H1 (cell line): ENCODE measurements at regions not wholly inside any gene's neighbourhood (a gene's known extent, or its start where the extent isn't known, plus 50 kb on each side); places are given as distances from the start of the nearest gene placed in this dataset.

Experiments used
- CTCF ChIA-PET: fragments of 300-600 bp; sonication (Branson Sonifier 250); formaldehyde crosslinking; loops from one replicate; lab custom pipeline; 2021; ENCODE audit not compliant: partially characterized antibody; lab: Charles Lee
- POLR2A ChIA-PET: fragments of 300-600 bp; sonication (Branson Sonifier 250); formaldehyde crosslinking; loops from one replicate; lab custom pipeline; 2021; ENCODE audit warnings: inconsistent platforms; ENCODE audit not compliant: partially characterized antibody; lab: Charles Lee
- DNase-seq, 2 experiments: peaks; one replicate each; pipeline versions ENCODE4 v3.0.0 to v3.0.0-alpha.2; 2010 to 2022; ENCODE audit warnings: low spot score in 2 of 2, low read depth in 1 of 2, mixed read lengths in 1 of 2
- FAIRE-seq: peaks from 2 replicates; lab custom pipeline; 2011; peaks lifted over from hg19 to GRCh38; lab: Jason Lieb, UNC
- H2AFZ ChIP-seq: 2 replicates; pipeline ENCODE4 v1.8.1; 2012; ENCODE audit warnings: low read length, inconsistent platforms
- H2AK5ac ChIP-seq: 2 replicates; pipeline ENCODE4 v1.6.1; 2013; ENCODE audit warnings: low read depth, low read length
- H2BK120ac ChIP-seq: replicated peaks from 2 replicates; pipeline ENCODE3; 2013; ENCODE audit warnings: low read depth, low read length, inconsistent platforms
- H2BK12ac ChIP-seq: 2 replicates; pipeline ENCODE4 v1.6.1; 2013; ENCODE audit warnings: low read depth, low read length
- H2BK15ac ChIP-seq: 2 replicates; pipeline ENCODE4 v1.6.1; 2013; ENCODE audit warnings: low read length
- H2BK20ac ChIP-seq: 2 replicates; pipeline ENCODE4 v1.6.1; 2013; ENCODE audit warnings: low read length
- H2BK5ac ChIP-seq: 2 replicates; pipeline ENCODE4 v1.6.1; 2013; ENCODE audit warnings: low read depth, low read length
- H3K14ac ChIP-seq: 2 replicates; pipeline ENCODE4 v1.6.1; 2013; ENCODE audit warnings: inconsistent platforms; ENCODE audit not compliant: insufficient read length
- H3K18ac ChIP-seq: 2 replicates; pipeline ENCODE4 v1.6.1; 2013; ENCODE audit warnings: low read length; ENCODE audit errors: extremely low read depth
- H3K23ac ChIP-seq: 2 replicates; pipeline ENCODE4 v1.6.1; 2013; ENCODE audit warnings: inconsistent platforms; ENCODE audit not compliant: insufficient read length
- H3K23me2 ChIP-seq: 2 replicates; pipeline ENCODE4 v1.6.1; 2013; ENCODE audit warnings: low read depth, low read length
- H3K27ac ChIP-seq: 2 replicates; pipeline ENCODE4 v1.6.1; 2011; ENCODE audit warnings: low read depth, low read length, inconsistent platforms
- H3K27me3 ChIP-seq, 4 experiments: replicated peaks in 1 of 4; 1 replicate in 1 of 4; 2 replicates in 3 of 4; pipeline versions ENCODE4 v1.6.1 to v1.8.1; 2011 to 2013; ENCODE audit warnings: low read length in 3 of 4, mild to moderate bottlenecking in 3 of 4, inconsistent platforms in 2 of 4, mixed read lengths in 2 of 4, moderate library complexity in 1 of 4; ENCODE audit not compliant: control insufficient read depth in 3 of 4, insufficient read depth in 3 of 4; ENCODE audit errors: extremely low read depth in 1 of 4
- H3K36me3 ChIP-seq, 4 experiments: 2 replicates each; pipeline versions ENCODE4 v1.6.1 to v1.8.1; 2011 to 2013; ENCODE audit warnings: mild to moderate bottlenecking in 4 of 4, low read length in 3 of 4, moderate library complexity in 2 of 4, control low read depth in 1 of 4, inconsistent platforms in 1 of 4; ENCODE audit not compliant: insufficient read depth in 4 of 4, control insufficient read depth in 2 of 4
- H3K4ac ChIP-seq: replicated peaks from 2 replicates; pipeline ENCODE3; 2013; ENCODE audit warnings: low read length, low read depth, mixed read lengths, inconsistent platforms; ENCODE audit not compliant: insufficient read length
- H3K4me1 ChIP-seq, 4 experiments: replicated peaks in 1 of 4; 1 replicate in 1 of 4; 2 replicates in 3 of 4; pipeline versions ENCODE4 v1.6.1 to v1.8.1; 2011 to 2013; ENCODE audit warnings: low read length in 3 of 4, inconsistent platforms in 2 of 4, mixed read lengths in 1 of 4; ENCODE audit not compliant: insufficient read depth in 4 of 4, control insufficient read depth in 3 of 4
- H3K4me2 ChIP-seq, 2 experiments: 2 replicates each; pipeline versions ENCODE4 v1.6.1 to v1.8.1; 2011 to 2013; ENCODE audit warnings: low read depth in 2 of 2, low read length in 2 of 2, control low read depth in 1 of 2, inconsistent platforms in 1 of 2, mild to moderate bottlenecking in 1 of 2; ENCODE audit not compliant: insufficient read depth in 1 of 2
- H3K4me3 ChIP-seq, 4 experiments: fragments of 200-600, 300-600 bp in 1 of 4; sonication (generic), shearing (Covaris generic), sonication (Bioruptor Twin) in 1 of 4; 2 replicates each; pipeline versions ENCODE4 v1.5.1 to v1.8.1; 2011 to 2016; ENCODE audit warnings: low read length in 4 of 4, low read depth in 3 of 4, control low read depth in 2 of 4, inconsistent platforms in 2 of 4, mild to moderate bottlenecking in 2 of 4, mixed read lengths in 1 of 4, moderate library complexity in 1 of 4; ENCODE audit not compliant: insufficient read depth in 2 of 4; ENCODE audit errors: extremely low read depth in 1 of 4
- H3K56ac ChIP-seq: replicated peaks from 2 replicates; pipeline ENCODE3; 2013; ENCODE audit warnings: low read depth, mild to moderate bottlenecking, mixed read lengths, low read length, inconsistent platforms; ENCODE audit not compliant: insufficient read length
- H3K79me1 ChIP-seq: 2 replicates; pipeline ENCODE4 v1.6.1; 2013; ENCODE audit warnings: low read depth, low read length, control low read depth
- H3K79me2 ChIP-seq, 2 experiments: 2 replicates each; pipeline versions ENCODE4 v1.6.1 to v1.8.1; 2012 to 2013; ENCODE audit warnings: low read length in 2 of 2, mild to moderate bottlenecking in 2 of 2, inconsistent platforms in 1 of 2; ENCODE audit not compliant: insufficient read depth in 2 of 2, control insufficient read depth in 1 of 2
- H3K9ac ChIP-seq, 4 experiments: replicated peaks in 1 of 4; 1 replicate in 1 of 4; 2 replicates in 3 of 4; pipeline versions ENCODE4 v1.6.1 to v1.8.1; 2011 to 2013; ENCODE audit warnings: low read depth in 3 of 4, low read length in 3 of 4, control low read depth in 2 of 4, mild to moderate bottlenecking in 2 of 4, moderate library complexity in 2 of 4, inconsistent platforms in 1 of 4; ENCODE audit errors: extremely low read depth in 1 of 4
- H3K9me3 ChIP-seq, 2 experiments: 2 replicates each; pipeline versions ENCODE4 v1.6.1 to v1.8.1; 2012 to 2013; ENCODE audit warnings: mild to moderate bottlenecking in 2 of 2, moderate library complexity in 2 of 2, control low read depth in 1 of 2, inconsistent platforms in 1 of 2, low read depth in 1 of 2, low read length in 1 of 2, mixed read lengths in 1 of 2; ENCODE audit not compliant: insufficient read depth in 2 of 2
- H4K20me1 ChIP-seq, 2 experiments: replicated peaks in 1 of 2; 2 replicates each; pipeline versions ENCODE3 to v1.8.1; 2011 to 2013; ENCODE audit warnings: inconsistent platforms in 2 of 2, low read length in 2 of 2, mild to moderate bottlenecking in 1 of 2; ENCODE audit not compliant: insufficient read depth in 2 of 2, control insufficient read depth in 1 of 2
- H4K5ac ChIP-seq: 2 replicates; pipeline ENCODE4 v1.6.1; 2013; ENCODE audit warnings: low read length, low read depth, mixed read lengths, inconsistent platforms; ENCODE audit not compliant: insufficient read length
- H4K8ac ChIP-seq: 2 replicates; pipeline ENCODE4 v1.8.0; 2013; ENCODE audit warnings: mild to moderate bottlenecking, moderate library complexity, low read length, inconsistent platforms; ENCODE audit not compliant: insufficient read depth; ENCODE audit errors: extremely low read depth
- H4K91ac ChIP-seq: replicated peaks from 2 replicates; pipeline ENCODE3; 2013; ENCODE audit warnings: low read length, mixed read lengths, inconsistent platforms; ENCODE audit not compliant: insufficient read length
- ATF2 ChIP-seq: IDR thresholded peaks from 2 replicates; pipeline ENCODE4 v1.6.1; 2012; ENCODE audit warnings: low read length, inconsistent platforms
- CREB1 ChIP-seq: IDR thresholded peaks from 2 replicates; pipeline ENCODE4 v1.6.1; 2012; ENCODE audit warnings: inconsistent platforms
- SP4 ChIP-seq: IDR thresholded peaks from 2 replicates; pipeline ENCODE4 v1.6.1; 2012; ENCODE audit warnings: low read length, inconsistent platforms
- TBP ChIP-seq: IDR thresholded peaks from 2 replicates; pipeline ENCODE4 v1.6.1; 2011; ENCODE audit warnings: low read depth, low read length, improper control_type of control experiment
- WGBS, 2 experiments: shearing (Covaris generic) in 1 of 2; methylation state at CpG; one replicate each; pipeline versions ENCODE4 v1.1.6 to v1.1.7; 2013 to 2015; ENCODE audit warnings: low lambda C conversion rate in 2 of 2, mixed read lengths in 2 of 2, inconsistent platforms in 1 of 2, low coverage in 1 of 2, missing lambda C conversion rate in 1 of 2; ENCODE audit not compliant: insufficient replicate concordance in 2 of 2, insufficient coverage in 1 of 2, insufficient read length in 1 of 2; ENCODE audit errors: extremely low coverage in 1 of 2, missing lambda C conversion rate in 1 of 2; 5-methylcytosine and 5-hydroxymethylcytosine counted together

- no peak overlapping the region for H3K56ac ChIP-seq
- no peak overlapping the region for H2BK5ac ChIP-seq
- no peak overlapping the region for H3K27ac ChIP-seq
- H3K4me3 ChIP-seq = no peak overlapping the region
- no peaks in the 10 kb centered on the region for H3K79me2 ChIP-seq
- H3K23ac ChIP-seq = no peak overlapping the region
- no peak overlapping the region for H4K8ac ChIP-seq
- H4K20me1 ChIP-seq = no peaks in the 10 kb centered on the region
- no peak for TF ChIP-seq TBP
- TF ChIP-seq CREB1 = no peak
- no peak for TF ChIP-seq ATF2
- TF ChIP-seq SP4 = no peak
- DNase-seq = no peak
- H2BK15ac ChIP-seq = no peak overlapping the region
- no peak overlapping the region for H3K14ac ChIP-seq
- H3K9ac ChIP-seq = no peak overlapping the region
- no peak for FAIRE-seq
- no peaks in the 10 kb centered on the region for H3K4me1 ChIP-seq
- H2AFZ ChIP-seq = no peak overlapping the region
- ChIA-PET POLR2A (no interaction called here), CTCF (no interaction called here)
- no peak overlapping the region for H4K5ac ChIP-seq
- no peak overlapping the region for H2BK20ac ChIP-seq
- H2BK12ac ChIP-seq = no peak overlapping the region
- 85% methylated on average over 2 of the region's 2 CpGs; no CpG with 5 or more reads in 1 of the 2 experiments for WGBS, 2 experiments
- no peak overlapping the region for H3K4ac ChIP-seq
- no peak overlapping the region for H3K18ac ChIP-seq
- H2AK5ac ChIP-seq = no peak overlapping the region
- H4K91ac ChIP-seq = no peak overlapping the region
- no peaks in the 10 kb centered on the region for H3K9me3 ChIP-seq
- H3K23me2 ChIP-seq = peaks cover 2% of the 10 kb centered on the region; the same call in 1 of the 2 replicates
- no peak overlapping the region for H3K4me2 ChIP-seq
- no peaks in the 10 kb centered on the region for H3K79me1 ChIP-seq
- no peak overlapping the region for H2BK120ac ChIP-seq
- no peaks in the 10 kb centered on the region for H3K27me3 ChIP-seq
- H3K36me3 ChIP-seq = no peaks in the 10 kb centered on the region
These were observed 111.4 kb upstream of the IGF1R start for GRCh38 chr15:98536976-98537375.
